GM20000 (cell line): ENCODE measurements at regions not wholly inside any gene's neighbourhood (a gene's known extent, or its start where the extent isn't known, plus 50 kb on each side); places are given as distances from the start of the nearest gene placed in this dataset.
"Not testable (repeated sequence)": the region's sequence is repeated elsewhere in the genome, so short reads cannot be mapped to it uniquely, and the experiment has no call there.

ENCODE experiments used
- DNase-seq: peaks from one replicate; pipeline ENCODE4 v3.0.0; 2012; ENCODE audit warnings: low spot score
- CTCF ChIP-seq: IDR thresholded peaks from 2 replicates; pipeline ENCODE4 v1.5.1; 2012; ENCODE audit warnings: mild to moderate bottlenecking, control low read depth; ENCODE audit errors: extremely low read depth, missing control alignments

GRCh38 chr7:66466081-66466600, 162.5 kb upstream of the KCTD7 start:
- no peak for DNase-seq
- no peak for TF ChIP-seq CTCF

- no peak for TF ChIP-seq CTCF
These were observed 160.8 kb upstream of the KCTD7 start for GRCh38 chr7:66467887-66468286.

GRCh38 chr7:66473064-66473463, 155.6 kb upstream of the KCTD7 start:
- DNase-seq: not testable (repeated sequence)

More at GRCh38 chr7:66467887-66468286, 160.8 kb upstream of the KCTD7 start:
- DNase-seq: no peak

GRCh38 chr7:66474441-66474840, 154.2 kb upstream of the KCTD7 start:
- no peak for DNase-seq
- no peak for TF ChIP-seq CTCF

GRCh38 chr7:66476056-66476455, 152.6 kb upstream of the KCTD7 start:
- not testable (repeated sequence) for DNase-seq

GRCh38 chr7:66477822-66478397, 150.8 kb upstream of the KCTD7 start:
- DNase-seq: not testable (repeated sequence)

GRCh38 chr7:66481229-66481628, 147.5 kb upstream of the KCTD7 start:
- DNase-seq: not testable (repeated sequence)

- DNase-seq: not testable (repeated sequence)
These were observed 139.6 kb upstream of the KCTD7 start for GRCh38 chr7:66489065-66489464.

- not testable (repeated sequence) for DNase-seq
These were observed 138.9 kb upstream of the KCTD7 start for GRCh38 chr7:66489741-66490140.

- not testable (repeated sequence) for DNase-seq
These were observed 137.7 kb upstream of the KCTD7 start for GRCh38 chr7:66490979-66491378.

GRCh38 chr7:66492405-66492804, 136.3 kb upstream of the KCTD7 start:
- DNase-seq: not testable (repeated sequence)

- peak; percentile 96 for DNase-seq
- no peak for TF ChIP-seq CTCF
These were observed 135.2 kb upstream of the KCTD7 start for GRCh38 chr7:66493235-66494205.
